Kidney glomerular epithelial cell (primary cell): ENCODE measurements at regions not wholly inside any gene's neighbourhood (a gene's known extent, or its start where the extent isn't known, plus 50 kb on each side); places are given as distances from the start of the nearest gene placed in this dataset.
"Not testable (repeated sequence)": the region's sequence is repeated elsewhere in the genome, so short reads cannot be mapped to it uniquely, and the experiment has no call there.

ENCODE experiments used
- DNase-seq: peaks from one replicate; lab custom pipeline; 2025; lab: John Stamatoyannopoulos, UW

- no peak for DNase-seq
These were observed 719.7 kb upstream of the CDH8 start for GRCh38 chr16:62755938-62756337.

GRCh38 chr16:62752854-62753253 is 716.6 kb upstream of the CDH8 start:
- DNase-seq = no peak

GRCh38 chr16:62751218-62751617 is 715.0 kb upstream of the CDH8 start:
- no peak for DNase-seq

GRCh38 chr16:62741692-62742091 is 705.5 kb upstream of the CDH8 start:
- DNase-seq = no peak

- DNase-seq = no peak
These were observed 702.6 kb upstream of the CDH8 start for GRCh38 chr16:62738666-62739460.

- DNase-seq = no peak
These were observed 695.9 kb upstream of the CDH8 start for GRCh38 chr16:62732092-62732491.

- DNase-seq = not testable (repeated sequence)
These were observed 688.5 kb upstream of the CDH8 start for GRCh38 chr16:62724670-62725269.

- no peak for DNase-seq
These were observed 684.4 kb upstream of the CDH8 start for GRCh38 chr16:62720651-62721050.

GRCh38 chr16:62717026-62717425 is 680.8 kb upstream of the CDH8 start:
- no peak for DNase-seq

- DNase-seq = no peak
These were observed 679.5 kb upstream of the CDH8 start for GRCh38 chr16:62715701-62716100.

GRCh38 chr16:62712566-62712965 is 676.3 kb upstream of the CDH8 start:
- no peak for DNase-seq

- no peak for DNase-seq
These were observed 675.6 kb upstream of the CDH8 start for GRCh38 chr16:62711797-62712196.

- no peak for DNase-seq
These were observed 673.6 kb upstream of the CDH8 start for GRCh38 chr16:62709794-62710193.

- no peak for DNase-seq
These were observed 665.2 kb upstream of the CDH8 start for GRCh38 chr16:62701426-62701825.

- no peak for DNase-seq
These were observed 664.4 kb upstream of the CDH8 start for GRCh38 chr16:62700426-62701294.

GRCh38 chr16:62692685-62693084 is 656.4 kb upstream of the CDH8 start:
- no peak for DNase-seq

GRCh38 chr16:62681819-62682218 is 645.6 kb upstream of the CDH8 start:
- no peak for DNase-seq

GRCh38 chr16:62678796-62679195 is 642.6 kb upstream of the CDH8 start:
- no peak for DNase-seq

GRCh38 chr16:62676306-62676705 is 640.1 kb upstream of the CDH8 start:
- DNase-seq = no peak

GRCh38 chr16:62665269-62665668 is 629.0 kb upstream of the CDH8 start:
- no peak for DNase-seq

GRCh38 chr16:62664566-62664965 is 628.3 kb upstream of the CDH8 start:
- DNase-seq = no peak

- DNase-seq = no peak
These were observed 625.2 kb upstream of the CDH8 start for GRCh38 chr16:62661435-62661834.

GRCh38 chr16:62657116-62657515 is 620.9 kb upstream of the CDH8 start:
- no peak for DNase-seq
